GM10248 (cell line): ENCODE measurements at regions not wholly inside any gene's neighbourhood (a gene's known extent, or its start where the extent isn't known, plus 50 kb on each side); places are given as distances from the start of the nearest gene placed in this dataset.
"Not testable (repeated sequence)": the region's sequence is repeated elsewhere in the genome, so short reads cannot be mapped to it uniquely, and the experiment has no call there.

ENCODE experiments used
- CTCF ChIA-PET: fragments of 300-600 bp; sonication (Branson Sonifier 250); formaldehyde crosslinking; extraction: SDS; loops from one replicate; lab custom pipeline; 2021; ENCODE audit warnings: antibody characterized with exemption; lab: Yijun Ruan, JAX
- POLR2A ChIA-PET: fragments of 350-650 bp; sonication (Branson Sonifier 250); formaldehyde crosslinking; extraction: SDS; loops from one replicate; lab custom pipeline; 2020; ENCODE audit warnings: antibody characterized with exemption; lab: Yijun Ruan, JAX
- DNase-seq: peaks from one replicate; pipeline ENCODE4 v3.0.0; 2012; ENCODE audit errors: extremely low spot score

DNA sequence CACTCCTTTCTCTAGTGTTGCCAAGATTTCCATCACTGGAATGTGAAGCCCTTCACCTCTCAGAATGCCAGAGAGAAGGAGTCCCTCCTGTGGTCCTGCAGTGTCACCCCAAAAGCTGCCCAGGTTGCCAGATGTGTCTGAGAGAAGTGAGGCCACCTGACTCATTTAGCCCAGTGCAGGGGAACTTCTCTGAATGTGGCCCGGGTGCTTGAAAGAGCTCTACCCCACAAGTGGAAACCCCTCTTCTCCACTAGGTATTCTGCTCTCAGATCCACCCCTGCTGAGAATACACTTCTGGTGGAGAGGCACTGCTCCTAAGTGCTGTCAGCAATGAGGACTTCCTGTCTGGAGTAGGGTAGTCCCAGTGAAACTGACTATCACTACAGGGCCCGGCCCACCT lies 334.8 kb downstream of the ANAPC1 start:
- CTCF ChIA-PET, POLR2A ChIA-PET, DNase-seq: not testable (repeated sequence)

DNA sequence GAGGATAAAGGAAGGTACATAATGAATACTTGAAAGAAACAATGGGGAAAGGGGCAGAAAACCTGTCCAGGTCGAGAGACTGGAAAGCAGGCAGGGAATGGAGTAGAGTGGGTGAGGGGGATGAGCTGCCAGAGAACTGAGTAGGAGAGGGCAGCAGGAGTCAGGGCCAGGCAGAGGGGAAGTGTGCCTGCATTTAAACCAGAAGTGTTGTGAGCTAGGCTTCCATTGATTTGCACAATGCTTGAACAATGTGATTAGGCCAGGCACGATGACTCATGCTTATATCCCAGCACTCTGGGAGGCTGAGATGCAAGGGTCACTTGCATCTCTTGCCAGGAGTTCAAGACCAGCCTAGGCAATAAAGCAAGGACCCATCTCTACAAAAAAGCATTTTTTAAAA lies 332.6 kb downstream of the ANAPC1 start:
- DNase-seq, POLR2A ChIA-PET, CTCF ChIA-PET: not testable (repeated sequence)

DNA sequence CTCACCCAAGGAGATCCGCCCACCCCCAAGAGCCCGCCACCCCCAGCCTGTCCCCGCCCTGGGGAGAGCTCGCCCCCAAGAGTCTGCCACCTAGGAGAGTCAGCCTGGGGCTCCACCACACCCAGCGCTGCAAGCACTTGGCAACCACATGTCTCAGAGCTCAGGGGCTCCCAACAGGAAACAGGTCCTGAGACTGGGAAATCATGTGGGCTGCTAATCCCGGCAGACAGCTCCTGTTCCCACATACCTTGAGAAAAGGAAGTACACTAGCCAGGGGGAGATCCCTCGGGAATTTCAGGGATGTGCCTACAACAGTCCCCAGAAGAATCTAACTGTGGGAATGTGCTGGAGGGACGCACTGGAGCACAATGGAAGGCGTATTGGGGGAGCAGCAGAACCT lies 331.4 kb downstream of the ANAPC1 start:
- CTCF ChIA-PET, DNase-seq, POLR2A ChIA-PET: not testable (repeated sequence)

DNA sequence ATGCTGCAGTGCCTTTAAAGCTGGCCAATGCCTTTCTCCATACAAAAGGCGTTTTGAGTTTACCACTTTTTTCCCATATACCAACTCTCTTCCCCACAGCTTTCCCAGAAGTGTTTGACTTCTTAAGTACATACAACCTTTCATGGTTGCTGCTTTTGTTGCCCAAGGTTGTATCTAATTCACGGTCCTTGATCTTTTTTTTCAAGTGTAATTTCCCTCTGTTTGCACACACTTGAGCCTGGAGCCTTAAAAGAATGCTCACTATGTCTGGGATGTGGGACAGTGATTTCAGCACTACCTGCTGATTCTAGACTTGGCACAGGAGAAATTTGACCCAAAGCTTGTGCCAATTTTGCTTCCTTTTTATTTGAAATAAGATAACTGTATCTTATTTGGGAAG lies 324.7 kb downstream of the ANAPC1 start:
- POLR2A ChIA-PET, DNase-seq, CTCF ChIA-PET: not testable (repeated sequence)

DNA sequence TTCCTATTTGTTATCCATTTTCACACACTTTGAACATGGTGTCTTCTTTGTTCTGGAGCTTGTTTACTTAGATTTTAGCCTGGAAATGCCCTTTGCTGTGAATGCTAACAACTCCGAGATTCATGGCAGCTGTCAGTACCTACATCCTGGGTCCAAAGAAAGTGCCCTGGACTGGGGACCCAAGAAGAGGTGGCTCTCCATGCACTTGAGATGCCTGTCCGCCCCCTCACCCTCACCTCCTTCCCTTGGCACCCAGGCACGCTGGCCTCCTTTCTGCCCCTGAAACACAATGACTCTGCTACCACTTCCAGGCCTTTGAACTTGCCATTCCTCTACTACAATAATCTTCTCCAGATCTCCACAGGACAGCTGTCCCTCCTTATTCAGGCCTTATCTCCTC lies 324.2 kb downstream of the ANAPC1 start:
- CTCF ChIA-PET, DNase-seq, POLR2A ChIA-PET: not testable (repeated sequence)

DNA sequence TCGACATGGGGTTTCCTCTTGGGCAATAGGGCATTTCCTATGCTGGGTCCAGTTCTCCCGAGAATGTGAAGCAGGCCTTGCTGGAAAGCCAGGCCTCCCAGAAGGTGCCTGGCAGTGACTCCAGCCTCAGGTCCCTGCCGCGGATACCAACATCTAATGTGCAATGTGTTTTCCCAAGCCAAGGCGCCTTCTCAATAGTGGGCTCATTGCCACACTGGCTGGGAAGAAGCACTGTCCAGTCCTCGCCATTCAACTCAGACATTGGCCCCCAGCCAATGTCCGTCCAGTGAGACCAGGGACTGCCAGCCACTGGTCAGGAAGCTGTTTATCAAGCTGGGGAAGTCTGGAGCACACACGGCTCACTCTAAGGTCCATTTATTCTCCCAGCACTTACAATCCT lies 317.9 kb downstream of the ANAPC1 start:
- DNase-seq, POLR2A ChIA-PET, CTCF ChIA-PET: not testable (repeated sequence)

DNA sequence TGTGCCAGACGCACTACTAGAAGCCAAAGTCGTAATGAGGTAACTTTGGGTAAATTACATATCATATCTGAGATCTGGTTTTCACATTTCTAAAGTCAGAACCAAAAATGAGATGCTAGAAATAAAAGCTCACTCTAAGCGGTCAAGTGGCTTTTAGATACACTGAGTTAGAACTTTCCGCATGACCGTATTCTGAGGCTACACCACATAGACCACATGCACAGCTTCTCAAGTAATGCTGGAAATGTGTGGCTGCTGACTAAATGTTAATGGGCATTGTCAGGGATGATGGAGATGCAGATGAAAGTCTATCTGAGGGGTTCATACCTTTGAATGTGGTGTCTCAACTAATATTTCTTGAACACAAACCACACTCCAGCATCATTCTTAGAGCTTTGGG lies 316.8 kb downstream of the ANAPC1 start:
- POLR2A ChIA-PET, CTCF ChIA-PET, DNase-seq: not testable (repeated sequence)

DNA sequence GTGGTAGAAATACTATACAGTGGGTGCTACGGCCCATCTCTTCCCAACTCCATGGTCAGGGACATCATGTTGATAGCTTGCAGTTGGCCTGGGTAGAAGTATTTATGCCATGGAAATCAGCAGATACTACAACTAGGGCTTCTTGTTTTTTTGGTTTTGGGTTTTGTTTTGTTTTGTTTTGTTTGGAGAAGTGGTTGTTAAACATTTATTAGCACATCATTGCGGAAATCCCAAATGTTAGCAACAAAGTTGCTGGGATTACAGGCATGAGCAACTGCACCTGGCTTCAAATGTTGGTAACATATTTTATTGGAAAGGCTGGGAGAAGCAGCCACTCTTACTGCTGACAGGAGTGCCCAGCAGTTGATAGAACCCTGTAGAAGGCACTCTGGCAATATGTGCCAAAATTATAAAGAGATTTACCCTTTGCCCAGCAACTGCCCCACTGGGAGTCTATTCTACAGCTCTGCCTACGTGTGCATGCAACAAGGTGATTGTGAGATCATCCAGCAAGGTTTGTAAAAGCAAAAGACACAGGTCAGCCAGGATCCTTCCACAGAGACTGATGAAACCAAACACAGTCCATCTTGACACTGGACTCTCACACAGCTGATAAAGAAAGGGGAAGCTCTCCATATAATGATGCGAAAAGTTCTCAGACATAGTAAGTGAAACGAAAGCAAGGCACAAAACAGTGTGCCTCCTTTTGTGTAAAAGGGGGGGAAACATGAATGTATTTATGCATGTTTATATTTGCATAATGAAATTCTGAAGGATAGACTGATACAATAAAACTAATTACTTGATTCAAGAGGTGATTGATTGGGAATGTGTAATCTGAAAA lies 314.4 kb downstream of the ANAPC1 start:
- POLR2A ChIA-PET, CTCF ChIA-PET, DNase-seq: not testable (repeated sequence)

DNA sequence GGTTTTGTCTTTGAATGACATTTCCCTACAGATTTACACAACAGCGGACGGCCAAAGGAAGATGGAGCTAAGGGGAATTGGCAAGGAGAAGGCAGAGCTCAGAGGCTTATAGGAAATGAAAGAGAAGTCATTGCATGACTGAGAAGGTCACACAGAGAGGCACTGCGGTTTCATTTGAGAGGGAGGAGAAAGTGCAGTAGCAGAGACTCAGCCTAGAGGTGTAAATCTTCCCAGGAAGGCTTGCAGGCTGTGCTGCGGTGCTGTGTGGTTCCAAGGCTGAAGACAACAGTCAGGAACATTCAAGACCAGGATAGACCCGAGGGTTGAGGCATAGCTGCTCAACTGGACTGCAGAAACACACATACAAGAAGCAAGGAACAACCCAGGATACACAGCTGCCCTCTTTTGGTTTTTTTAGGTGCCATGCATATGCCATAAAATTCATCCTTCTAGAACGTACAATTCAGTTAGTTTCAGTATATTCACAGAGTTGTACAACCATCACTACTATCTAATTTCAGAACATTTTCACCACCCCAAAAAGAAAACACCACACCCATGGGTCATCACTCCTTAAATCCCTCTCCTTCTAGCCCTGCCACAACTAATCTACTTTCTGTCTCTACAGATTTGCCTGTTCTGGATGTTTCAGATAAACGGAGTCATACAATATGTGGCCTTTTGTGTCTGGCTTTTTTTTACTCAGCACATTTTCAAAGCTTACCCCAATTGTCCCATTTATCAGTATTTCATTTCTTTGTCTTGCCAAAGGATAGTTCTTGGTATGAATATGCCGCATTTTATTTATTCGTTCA lies 313.5 kb downstream of the ANAPC1 start:
- CTCF ChIA-PET, POLR2A ChIA-PET, DNase-seq: not testable (repeated sequence)

DNA sequence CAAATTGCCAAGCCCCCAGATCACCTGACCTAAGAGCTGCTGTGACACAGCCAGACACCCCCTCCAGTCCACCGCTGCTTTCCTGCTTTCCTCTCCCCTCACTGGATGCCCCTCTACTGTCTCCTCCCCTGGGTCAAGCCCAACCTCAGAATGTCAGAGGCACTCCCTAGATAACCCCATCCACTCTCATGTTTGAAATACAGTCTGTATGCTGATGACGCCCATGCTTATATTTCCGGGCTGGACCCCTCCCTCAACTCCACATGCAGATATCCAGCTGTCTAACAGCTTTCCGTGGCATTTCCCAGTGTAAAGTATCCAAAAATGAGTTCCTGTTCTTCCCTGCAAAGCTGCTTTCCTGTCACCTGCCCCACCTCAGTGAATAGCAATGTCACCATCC lies 309.2 kb downstream of the ANAPC1 start:
- POLR2A ChIA-PET, DNase-seq, CTCF ChIA-PET: not testable (repeated sequence)

DNA sequence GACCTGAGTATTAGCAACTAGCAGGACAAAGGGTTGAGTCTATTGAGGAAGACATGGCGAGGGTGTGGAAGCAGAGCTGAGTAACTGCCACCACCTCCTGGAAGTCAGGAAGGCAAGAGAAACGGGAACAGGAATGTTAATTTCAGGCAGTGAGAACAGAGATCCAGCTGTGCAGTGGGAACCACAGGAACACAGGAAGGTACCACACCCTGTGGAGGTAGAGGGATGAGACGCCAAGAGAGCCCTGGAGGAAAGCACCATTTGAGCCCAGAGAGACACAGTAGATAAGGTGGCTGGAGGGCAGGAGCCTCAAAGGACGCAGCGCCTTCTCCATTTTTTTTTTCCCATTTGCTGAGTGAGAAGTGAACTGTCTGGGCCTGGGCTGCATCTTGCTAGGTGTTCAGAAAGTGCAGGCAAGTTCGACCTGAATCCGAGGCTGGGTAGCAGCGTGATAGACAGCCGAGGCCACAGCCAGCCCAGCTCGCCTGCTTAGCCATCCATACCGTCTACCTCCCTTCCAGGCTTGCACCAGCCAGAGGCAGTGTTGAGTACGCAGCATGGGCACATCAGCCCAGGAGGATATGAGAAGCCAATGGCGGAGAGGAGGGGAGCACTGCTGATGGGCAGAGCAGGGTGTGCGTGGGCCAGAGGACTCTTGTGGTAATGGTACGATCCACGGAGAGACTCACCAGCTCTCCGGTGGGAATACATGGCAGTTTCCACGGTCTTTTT lies 306.7 kb downstream of the ANAPC1 start:
- CTCF ChIA-PET, POLR2A ChIA-PET, DNase-seq: not testable (repeated sequence)

DNA sequence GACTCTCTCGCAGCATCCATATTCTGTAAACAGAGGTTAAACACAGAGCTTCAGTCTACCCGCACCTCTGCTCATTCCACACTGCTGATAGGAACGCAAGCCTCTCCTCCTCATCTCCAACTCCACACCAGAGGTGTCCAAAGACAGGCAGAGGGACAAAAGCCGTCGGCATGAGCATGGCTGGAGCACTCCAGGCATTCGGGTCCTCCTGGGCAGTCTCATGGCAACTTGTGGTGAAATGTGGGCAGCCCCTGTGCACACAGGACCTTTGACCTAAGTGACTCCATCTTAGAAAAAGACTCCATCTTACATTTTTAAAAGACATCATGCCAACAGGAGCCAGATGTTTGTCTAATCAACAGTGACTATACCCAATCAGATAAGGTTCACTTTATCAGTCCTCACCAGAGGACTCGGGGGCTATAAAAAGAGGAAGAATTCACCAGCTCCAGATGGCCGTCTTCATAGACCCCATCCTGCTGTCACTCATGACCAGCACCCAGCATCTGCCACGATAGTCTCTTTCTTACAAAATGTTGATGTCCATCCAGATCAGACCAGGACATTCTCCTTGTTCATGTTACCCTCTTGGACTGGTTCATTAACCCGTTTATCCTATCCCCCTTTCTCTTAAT lies 304.4 kb downstream of the ANAPC1 start:
- CTCF ChIA-PET, POLR2A ChIA-PET, DNase-seq: not testable (repeated sequence)

DNA sequence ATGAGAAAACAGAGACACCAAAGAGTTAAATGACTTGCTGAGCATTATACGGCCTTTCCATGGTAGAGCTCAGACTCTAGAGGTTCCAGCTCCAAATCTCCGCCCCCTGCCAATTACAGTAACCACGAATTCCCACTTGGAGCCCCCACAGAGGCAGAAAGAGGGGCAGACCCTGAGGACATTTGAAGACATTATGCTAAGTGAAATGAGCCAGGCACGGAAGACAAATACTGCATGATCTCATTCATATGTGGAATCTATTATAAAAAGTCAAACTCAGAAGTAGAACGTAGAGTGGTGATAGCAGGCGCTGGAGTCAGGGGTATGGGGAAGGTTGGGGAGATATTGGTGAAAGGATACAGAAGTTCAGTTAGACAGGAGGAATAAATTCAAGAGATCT lies 303.4 kb downstream of the ANAPC1 start:
- CTCF ChIA-PET, DNase-seq, POLR2A ChIA-PET: not testable (repeated sequence)

DNA sequence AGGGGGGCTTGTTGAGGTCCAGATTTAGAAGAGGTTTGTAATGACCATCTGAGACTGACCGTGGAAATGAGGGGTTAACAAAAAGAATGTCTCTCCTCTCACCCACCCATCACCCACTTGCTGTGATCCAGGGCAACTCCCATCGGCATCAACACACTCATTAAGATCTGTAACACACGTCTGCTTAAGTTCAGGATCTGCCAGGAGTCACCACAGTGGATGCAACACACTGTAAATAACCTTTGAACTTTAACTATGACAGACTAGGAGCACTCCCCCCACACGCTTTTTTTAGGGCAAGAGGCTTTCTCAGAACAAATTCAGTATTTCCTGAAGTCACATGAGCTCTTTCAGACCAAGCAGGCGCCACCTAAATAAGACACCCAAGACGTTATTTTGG lies 301.9 kb downstream of the ANAPC1 start:
- POLR2A ChIA-PET, DNase-seq, CTCF ChIA-PET: not testable (repeated sequence)

DNA sequence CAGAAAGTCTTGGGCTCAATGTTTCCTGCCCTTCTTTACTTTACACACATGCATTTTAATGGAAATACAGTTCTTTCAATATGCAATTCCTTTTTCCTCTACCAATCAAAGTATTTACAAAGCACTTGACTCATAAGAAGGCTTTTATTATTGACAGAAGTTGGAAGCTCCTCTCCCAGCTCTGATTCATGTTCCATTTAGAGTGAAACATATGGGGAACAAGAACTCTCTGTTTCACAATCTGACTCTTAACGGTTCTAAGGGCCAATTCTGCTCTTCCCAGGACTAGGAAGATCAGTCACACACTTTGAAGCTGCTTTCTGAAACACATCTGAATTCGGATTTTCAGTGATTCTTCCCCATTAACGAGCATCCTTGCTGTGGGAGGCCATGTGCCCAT lies 300.5 kb downstream of the ANAPC1 start:
- DNase-seq, CTCF ChIA-PET, POLR2A ChIA-PET: not testable (repeated sequence)

DNA sequence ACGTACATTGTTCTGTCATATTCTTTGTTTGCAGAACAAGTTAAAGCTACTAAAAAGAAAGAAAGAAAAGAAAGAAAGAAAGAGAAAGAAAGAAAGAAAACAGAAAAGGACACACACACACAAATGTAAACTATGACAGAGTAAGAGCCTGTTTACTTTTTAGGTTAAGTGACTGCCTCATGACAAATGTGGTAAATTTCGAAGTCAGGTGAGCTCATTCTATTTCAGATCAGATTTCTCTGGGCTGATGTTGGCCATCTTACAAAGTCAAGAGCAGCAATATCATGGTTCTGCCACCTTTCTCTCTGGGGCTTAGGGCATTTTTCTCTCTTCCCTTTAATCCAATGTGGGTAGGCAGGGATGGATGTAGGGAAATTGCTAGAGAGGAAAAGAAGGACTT lies 299.5 kb downstream of the ANAPC1 start:
- CTCF ChIA-PET, POLR2A ChIA-PET, DNase-seq: not testable (repeated sequence)

DNA sequence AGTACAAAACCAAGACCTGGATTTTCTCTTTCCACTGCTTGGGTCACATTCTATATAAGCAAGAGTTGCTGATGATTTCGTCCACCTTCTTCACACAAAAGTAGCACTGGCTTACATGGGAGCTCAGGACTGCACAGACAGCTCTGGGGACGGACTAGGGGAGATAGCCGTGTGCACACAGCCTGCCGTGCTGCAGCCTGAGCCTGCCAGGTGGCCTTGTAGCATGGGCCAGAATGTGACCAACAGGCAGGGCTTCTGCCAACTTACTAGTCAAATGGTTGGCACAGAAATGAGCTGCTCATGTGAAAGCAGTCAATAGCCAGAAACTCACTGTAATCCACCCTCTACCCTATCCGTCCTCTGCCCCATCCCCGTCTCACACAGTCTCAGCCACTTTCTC lies 299.0 kb downstream of the ANAPC1 start:
- POLR2A ChIA-PET, DNase-seq, CTCF ChIA-PET: not testable (repeated sequence)

DNA sequence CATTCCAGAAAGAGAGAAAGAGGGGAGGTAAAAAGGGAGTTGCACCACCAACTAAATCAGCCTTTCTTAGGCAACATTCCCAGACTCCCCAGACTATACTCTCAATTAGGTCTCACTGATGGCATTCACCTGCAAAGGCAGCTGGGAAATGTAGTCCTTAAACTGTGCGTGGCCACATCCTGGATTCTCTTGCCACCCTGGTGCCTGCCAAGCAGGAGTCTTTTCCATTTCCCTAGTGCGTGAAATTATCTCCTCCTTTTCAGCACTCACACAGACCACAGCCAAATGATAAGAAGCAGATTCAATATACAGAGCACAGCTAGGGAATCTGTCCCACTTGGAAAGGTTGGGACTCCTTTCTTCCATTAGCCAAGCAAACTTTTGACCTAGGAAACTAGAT lies 298.0 kb downstream of the ANAPC1 start:
- DNase-seq, CTCF ChIA-PET, POLR2A ChIA-PET: not testable (repeated sequence)
